GM18867 (cell line): ENCODE measurements at regions not wholly inside any gene's neighbourhood (a gene's known extent, or its start where the extent isn't known, plus 50 kb on each side); places are given as distances from the start of the nearest gene placed in this dataset.
"Not testable (repeated sequence)": the region's sequence is repeated elsewhere in the genome, so short reads cannot be mapped to it uniquely, and the experiment has no call there.

Experiments used
- ATAC-seq: cut with Tn5 transposase; IDR thresholded peaks from one replicate; pipeline ENCODE4 v1.9.1; 2021; ENCODE audit warnings: mild to moderate bottlenecking, moderate library complexity; ENCODE audit not compliant: unreplicated experiment

DNA sequence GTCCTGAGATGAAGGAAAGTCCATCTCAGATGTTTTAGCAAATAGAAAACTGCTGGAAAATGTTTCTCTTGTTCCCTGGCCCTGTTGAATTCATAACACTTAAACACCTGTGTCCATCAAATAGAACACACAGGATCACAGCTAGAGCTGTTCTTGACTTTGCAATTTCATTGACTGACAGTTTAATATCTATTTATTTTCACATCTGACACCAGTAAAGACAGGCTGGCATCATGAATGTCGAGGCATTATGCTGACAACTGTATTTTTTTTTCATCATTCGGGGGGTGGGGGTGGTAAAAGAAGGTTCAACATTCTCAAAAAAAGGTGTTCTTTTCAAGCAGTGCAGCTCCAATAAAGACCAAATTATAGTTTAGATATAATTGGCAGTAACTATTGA, 591.2 kb upstream of the PTBP2 start:
- ATAC-seq: no peak

DNA sequence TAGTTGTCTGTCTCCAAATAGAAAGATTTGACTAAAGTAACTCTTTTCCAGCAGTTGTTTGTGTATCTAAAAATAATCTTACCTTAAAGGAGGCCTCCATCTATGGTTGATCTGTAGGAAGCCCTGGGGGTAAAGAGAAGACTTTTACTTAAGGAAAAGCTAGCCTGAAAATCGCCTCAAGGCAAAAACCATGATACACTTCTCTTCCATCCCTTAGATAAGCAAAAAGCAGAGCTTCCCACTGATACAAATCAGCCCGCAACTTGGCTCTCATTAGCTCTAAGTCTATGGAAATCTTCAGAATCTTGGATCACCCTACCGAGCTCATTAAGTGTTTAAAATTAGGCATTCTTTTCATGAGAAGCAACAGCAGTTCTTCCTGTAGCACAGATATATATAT, 576.9 kb upstream of the PTBP2 start:
- ATAC-seq: no peak

DNA sequence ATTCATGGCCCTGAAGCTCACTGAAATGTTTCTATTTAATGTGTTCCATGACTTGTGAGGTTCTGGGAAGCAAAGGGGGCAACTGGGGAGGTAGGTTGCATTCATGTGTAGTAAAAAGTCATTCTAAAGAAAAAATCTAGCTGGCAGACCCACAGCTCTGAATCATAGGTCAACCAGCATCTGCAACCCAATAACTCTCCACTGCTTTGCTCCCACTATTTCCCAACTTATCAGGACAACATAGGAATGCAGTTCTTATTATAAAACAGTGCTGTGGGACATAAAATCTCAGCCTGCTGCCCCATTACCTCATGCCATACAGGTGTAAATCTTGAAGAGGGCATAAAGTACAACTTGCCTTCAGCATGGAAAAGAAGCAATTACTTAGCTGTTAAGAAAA, 576.1 kb upstream of the PTBP2 start:
- ATAC-seq: no peak

DNA sequence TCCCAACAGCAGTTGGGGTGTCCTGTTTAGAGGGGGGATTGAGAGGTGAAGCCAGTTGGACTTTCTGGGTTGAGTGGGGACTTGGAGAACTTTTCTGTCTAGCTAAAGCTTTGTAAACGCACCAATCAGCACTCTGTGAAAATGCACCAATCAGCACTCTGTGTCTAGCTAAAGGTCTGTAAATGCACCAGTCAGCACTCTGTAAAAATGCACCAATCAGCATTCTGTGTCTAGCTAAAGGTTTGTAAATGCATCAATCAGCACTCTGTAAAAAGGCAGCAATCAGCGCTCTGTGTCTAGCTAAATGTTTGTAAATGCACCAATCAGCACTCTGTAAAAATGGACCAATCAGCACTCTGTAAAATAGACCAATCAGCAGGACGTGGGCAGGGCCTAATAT, 568.6 kb upstream of the PTBP2 start:
- not testable (repeated sequence) for ATAC-seq

DNA sequence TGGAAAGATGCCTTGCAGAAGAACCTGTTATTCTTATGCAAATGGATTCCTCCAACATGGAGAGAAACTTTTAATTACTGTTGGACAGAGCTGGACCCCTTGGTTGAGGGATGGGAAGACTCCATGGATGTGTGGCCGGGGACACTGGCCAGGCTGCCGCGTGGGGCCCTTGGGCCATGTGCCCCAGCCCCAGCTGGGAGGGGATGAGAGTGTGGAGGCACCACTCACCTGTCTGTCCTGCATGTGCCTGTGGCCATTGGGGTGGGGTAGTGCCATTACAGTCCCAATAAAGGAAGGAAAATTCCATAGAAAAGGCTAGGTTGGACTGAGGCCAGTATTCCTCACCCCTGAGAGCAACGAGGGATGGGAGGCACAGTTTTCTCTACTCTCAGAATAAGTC, 564.5 kb upstream of the PTBP2 start:
- ATAC-seq: no peak

DNA sequence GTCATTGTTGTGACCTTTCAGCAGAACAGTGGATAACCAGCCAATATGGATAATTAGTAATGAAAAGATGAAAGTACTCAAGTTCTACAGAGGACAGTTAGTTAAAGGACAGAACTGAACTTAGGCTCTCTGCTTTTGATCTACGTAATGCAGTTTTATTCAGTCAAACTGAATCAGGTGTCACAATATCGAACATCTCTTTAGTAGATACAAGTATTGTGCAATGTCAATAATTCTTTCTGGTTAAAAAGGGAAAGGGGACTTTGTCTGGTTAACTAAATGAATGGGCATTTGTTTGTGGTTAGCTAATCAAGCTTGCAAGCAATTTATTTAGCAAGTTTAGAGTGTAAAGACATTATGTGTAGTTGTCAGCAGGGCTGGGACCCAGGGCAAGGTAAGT, 562.2 kb upstream of the PTBP2 start:
- ATAC-seq: no peak

DNA sequence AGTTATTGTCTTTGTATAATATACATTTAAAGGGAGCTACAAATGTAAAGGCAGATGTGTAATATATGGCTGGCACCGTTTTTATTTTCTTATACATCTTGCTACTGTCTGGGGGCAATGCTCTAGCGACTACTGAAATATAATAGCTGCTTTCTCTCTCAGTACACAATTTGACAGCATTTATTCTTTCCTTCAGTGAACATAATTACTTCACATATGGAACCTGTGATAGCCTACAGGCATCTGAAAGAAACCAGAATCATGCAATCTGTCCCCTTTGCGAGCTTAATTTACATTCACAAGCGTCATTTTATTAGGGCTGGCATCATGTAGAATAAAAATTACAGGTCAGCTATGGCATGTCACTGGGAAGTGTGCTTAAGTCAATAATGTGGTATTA, 557.5 kb upstream of the PTBP2 start:
- no peak for ATAC-seq

DNA sequence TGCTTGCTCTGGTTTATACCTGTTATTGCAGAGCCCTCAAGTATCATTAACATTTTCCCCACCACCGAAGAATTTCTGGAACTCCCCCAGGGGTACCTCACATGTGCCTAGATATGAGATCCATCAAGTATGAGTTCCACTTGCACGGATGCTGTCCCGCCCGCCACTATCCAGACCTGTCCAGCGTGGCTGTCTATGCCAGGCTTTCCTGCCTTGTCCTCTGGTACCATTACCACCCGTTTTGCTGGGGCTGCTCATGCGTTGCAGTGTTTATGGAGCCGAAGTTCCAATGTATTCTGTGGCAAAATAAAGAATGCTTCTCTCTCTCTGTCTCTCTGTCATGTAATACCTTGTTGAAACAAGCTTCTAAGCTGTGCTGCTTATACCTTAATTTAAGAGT, 543.5 kb upstream of the PTBP2 start:
- no peak for ATAC-seq

DNA sequence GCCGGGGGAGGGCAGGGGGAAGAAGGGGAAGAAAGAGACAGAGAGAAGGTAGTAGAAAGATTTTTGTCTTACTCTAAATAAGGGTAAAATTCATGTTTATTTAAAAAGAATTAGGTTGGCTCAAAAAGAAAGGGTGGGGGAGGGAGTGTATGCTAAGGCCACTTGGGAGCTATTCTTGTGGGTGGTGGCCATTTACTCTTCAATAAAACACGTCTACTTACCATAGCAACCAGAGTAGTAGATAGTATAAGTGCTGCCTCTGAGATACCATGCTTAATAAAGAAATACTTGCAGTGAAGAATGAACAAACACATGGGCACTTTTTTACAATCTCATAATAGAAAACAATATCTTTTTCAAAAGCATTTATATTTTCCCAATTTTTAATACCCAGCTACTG, 538.1 kb upstream of the PTBP2 start:
- ATAC-seq: no peak

DNA sequence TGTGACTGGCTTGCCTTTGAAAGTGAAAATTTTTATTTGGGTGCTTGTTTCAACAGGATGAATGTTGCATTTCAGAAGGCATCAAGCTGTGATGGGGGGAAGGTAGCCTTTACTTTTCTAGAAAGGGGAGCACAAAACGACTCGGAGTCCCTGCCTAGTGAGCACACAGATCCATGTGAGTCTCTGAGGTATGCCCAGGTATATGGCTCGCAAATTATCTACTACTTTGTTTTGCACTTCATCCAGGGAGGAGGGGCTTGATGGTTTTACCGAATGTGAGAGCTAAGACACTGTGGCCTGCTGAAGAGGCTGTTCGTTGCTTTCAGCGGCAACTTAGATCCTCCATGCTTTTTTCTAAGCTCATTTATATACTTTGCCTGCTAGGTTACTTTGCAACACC, 537.7 kb upstream of the PTBP2 start:
- ATAC-seq: no peak

DNA sequence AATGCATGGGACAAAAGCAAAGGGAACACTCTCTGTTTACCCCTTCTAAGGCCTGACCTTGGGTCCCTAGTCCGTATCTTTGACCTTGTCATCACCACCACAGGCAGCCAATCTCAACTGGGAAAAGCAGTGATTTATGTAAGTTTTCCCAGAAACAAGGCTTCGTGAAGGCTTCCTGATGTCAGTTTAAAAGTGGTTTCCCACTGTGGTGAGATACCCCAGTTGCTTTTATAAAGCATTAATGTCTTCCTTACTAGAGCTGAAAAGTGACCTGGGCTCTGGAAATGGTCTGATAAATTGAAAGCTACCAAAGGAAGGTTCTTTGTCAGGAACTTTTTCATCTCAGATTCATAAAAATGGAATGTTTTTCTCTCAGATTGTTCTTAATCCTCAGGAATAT, 536.4 kb upstream of the PTBP2 start:
- no peak for ATAC-seq

DNA sequence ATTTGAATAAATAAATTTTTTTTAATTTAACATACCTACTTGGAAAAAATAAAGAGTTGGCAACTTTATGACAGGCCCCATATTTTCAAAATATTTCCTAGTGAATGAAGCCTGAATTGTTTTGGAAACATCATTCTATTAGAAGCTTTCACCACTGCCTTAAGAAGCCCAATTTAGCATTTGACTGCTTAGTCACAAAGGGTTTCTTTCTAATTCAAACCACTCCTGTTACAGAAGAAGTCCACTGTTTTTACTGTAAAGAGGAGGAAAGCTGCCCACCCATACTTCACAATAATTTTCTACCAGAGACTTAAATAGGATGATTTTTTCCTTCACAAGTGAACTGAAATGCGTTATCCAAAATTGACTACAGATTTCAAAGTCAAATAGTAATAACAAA, 534.6 kb upstream of the PTBP2 start:
- no peak for ATAC-seq

DNA sequence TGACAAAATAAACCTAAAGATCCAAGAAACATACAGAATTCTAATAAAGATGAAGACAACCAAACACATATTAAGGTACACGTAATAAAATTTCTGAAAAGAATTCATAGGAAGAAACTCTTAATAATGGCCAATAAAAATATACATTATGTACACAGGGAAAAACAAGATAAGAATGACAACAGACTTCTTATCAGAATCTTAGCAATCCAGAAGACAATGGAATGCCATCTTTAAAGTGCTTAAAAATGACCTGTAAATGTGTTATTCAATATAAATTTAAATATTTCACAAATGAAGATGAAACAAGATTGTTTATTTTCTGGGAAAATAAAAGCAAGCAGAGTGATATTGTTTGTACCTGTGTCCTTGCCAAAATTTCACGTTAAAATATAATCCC, 530.4 kb upstream of the PTBP2 start:
- ATAC-seq: no peak

DNA sequence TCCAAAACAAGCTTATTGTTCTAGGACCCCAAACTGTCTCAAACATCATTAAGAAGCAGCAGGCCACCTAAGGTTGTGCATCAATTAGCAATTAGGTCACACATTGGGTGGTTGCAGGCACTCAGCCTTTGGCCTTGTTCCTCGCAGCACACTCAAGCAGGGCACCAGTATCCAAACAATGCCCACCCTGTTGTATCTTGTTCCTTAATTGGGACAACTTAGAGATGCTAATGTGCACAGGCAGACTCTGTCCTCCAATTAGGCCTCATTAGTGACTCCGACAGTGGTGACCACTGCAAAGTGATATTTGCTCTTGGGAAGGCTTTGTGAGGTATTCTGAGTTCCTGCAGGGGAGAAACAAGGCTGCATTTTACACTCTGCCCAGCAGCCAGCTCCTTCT, 515.1 kb upstream of the PTBP2 start:
- no peak for ATAC-seq

DNA sequence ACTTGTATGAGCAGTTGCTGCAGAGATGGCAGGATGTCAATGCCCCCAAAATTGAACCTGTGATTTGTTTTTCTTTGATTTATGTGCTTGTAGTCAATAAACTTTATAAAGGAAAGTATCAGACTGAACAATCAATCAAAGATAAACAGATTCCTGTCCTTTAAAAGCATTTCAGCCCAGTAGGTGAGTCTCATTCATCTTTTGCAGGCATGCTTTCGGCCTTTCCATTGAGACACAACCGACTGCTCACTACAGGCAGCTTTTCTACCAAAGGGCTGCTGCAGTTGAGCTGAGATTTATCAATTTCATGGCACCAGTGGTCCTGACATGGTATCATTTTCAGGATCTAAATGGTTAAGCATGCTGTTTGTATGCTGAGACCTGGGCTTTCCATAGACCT, 513.6 kb upstream of the PTBP2 start:
- ATAC-seq: no peak

DNA sequence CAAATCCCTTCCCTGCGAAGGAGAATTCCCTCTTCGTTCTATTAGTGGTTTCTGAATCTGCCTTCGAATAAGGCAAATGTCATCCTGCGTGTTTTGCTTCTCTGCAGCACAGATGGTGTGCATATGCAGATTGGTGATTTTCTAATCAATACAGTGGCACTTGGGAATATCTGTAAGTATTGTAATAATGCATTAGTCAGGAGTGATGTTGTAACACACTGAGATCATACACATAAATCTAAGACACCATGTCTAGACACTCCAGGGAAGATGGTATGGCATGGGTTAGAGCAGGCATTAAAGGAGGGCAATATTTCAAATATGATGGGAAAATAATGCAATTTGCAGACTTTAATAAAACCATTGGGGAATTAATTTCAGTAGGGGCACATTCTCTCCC, 513.2 kb upstream of the PTBP2 start:
- ATAC-seq: no peak

DNA sequence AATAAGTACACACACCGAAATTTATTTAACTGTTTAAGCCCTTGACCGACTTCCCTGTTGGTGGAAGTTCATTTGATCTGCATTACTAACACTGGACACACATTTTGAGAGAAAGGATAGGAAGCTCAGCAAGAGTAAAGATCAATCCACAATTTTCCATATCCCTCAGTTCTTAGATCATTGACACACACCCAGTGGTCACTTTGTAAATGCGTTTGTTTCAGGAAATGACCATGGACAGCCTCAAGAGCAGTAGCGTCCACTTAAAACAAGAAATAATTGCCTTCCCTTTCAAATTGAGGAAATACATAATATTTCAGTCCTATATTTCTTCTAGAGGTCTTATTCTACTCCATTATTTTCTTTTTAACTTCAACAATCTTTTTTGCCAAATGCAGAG, 511.5 kb upstream of the PTBP2 start:
- ATAC-seq: no peak

DNA sequence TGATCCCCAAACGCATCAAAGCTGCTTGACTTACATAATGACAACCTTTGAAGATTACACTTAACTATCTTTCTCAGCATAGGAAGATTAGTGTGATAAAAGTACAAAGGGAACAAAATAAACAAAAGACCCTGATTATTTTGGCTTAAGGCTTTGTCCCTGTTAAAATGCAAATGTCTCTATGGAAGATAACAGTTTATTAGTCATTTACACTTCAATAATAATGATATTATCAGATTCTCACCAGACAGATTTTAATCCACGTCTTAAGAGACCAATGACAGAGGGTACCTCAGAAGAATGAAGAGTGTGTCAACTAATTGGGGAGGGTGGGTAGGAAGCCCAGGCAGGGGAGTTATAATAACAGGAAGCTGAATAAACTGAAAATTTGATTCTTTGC, 510.4 kb upstream of the PTBP2 start:
- ATAC-seq: no peak

DNA sequence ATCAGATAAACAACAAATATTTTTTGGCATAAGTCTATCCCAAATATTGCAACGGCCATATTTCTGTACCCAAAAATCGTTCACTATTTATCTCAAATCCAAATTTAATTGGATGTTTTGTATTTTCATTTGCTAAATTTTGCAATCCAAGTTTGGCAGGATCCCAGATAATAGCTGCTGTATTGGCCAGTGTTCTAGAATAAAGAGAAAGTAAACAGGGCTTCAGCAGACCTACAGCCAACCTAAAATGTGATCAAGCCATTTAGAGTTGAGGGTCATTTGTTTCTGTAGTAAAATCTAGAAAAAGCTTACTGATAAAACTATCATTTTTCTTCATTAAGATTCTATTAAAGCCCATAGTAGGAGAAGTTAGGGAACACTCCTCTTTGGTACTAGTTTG, 506.6 kb upstream of the PTBP2 start:
- ATAC-seq: no peak

DNA sequence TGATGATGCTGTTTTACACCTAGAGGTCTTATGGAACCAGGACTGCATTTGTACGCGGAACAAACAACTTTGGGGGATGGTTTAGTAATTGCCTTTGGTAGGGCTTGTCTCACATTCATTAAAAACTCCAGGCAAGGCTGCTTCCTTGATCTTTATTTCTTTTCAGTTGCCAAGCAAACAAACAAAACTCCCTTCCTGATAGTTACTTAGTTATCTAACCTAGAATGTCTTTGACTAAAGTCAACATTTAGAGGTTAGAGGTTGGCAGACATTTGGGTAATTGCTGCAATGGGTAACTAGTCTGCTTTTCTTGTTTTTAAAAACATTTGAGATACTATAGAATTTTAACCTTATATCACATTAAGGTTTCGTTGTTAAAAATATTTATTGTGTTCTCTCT, 500.9 kb upstream of the PTBP2 start:
- no peak for ATAC-seq

DNA sequence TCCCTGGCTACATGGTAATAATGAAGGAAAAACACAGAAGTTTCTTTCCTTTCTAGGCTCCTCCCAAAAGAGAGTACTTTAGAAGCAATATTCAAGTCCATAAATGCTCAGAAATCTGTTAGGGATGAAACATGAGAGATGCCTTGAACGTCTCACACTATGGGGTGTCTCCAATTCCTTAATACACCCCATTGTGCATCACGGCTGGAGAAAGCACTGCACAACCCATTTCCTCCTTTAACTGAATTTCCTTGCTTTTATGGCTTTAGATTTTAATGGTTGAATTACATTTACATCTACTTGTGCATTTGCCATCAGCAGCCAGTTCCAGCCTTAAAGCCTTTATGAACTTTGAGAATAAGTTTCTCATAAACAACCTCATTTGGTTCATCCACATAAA, 498.9 kb upstream of the PTBP2 start:
- ATAC-seq: no peak

DNA sequence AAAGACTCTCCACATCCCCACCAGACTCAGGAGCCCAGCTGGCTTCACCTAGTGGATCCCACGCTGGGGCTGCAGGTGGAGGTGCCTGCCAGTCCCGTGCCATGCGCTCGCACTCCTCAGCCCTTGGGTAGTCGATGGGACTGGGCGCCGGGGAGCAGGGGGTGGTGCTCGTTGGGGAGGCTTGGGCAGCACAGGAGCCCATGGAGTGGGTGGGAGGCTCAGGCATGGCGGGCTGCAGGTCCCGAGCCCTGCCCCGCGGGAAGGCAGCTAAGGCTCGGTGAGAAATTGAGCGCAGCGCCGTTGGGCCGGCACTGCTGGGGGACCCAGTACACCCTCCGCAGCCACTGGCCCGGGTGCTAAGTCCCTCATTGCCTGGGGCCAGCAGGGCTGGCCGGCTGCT, 497.4 kb upstream of the PTBP2 start:
- ATAC-seq: not testable (repeated sequence)

DNA sequence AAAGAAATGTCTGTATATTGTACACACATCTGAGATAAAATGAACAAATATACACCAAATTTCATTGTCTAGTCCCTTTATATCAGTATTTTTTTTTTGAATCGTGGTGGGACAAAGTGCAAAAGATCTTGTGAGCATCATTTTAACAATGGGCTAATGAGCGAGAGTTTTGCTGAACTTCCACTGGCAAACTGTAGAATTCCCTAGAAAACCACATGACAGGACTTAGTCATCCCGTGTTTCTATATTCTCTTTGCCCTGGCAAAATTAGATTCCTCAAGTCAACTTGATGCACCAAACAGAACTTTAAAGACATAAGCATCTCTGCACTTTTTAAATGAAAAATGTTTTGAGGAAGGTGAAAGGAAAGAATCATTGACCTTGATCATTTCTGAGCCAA, 488.2 kb upstream of the PTBP2 start:
- no peak for ATAC-seq

DNA sequence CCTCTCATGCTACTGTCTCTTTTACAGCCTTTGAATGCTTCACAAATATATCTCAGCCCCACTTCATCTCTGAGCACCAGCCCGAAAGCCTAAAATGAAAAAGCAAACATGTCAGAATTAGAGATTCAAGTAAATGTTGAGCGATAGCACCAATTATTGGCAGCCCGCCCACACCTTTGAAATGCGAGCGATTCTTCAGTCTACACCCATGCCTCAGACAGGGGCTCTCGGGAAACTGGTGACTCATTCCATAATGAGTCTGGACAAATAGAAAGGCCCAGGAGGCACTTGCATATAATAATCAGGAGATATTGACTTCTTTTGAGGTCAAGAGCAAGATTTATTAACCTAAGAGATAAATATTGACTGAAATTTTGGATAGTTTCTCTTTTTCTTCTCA, 487.3 kb upstream of the PTBP2 start:
- ATAC-seq: no peak
